ENCODE measurements at regions not wholly inside any gene's neighbourhood (a gene's known extent, or its start where the extent isn't known, plus 50 kb on each side); places are given as distances from the start of the nearest gene placed in this dataset.
A peak's percentile ranks its signal among the peaks of the same experiment; 100 is the strongest.
"Not testable (repeated sequence)": the region's sequence is repeated elsewhere in the genome, so short reads cannot be mapped to it uniquely, and the experiment has no call there.

DNA sequence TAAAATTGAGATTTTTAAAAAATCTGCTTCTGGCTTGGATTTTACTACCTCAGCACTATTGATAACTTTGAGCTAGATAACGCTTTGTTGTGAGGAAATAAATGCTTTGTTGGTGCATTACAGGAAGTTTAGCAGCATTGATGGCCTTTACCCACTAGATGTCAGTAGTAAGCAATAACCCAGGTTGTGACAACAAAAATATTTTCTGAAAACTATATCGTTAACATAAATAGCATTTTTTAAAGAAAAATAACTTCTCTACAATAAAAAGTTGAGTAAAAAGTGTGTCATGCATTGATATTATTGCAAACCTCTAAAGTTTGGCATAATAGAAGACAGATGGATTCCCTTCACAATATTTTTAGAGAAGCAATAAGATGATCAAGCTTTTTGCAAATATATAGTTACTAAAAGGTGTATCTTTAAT lies 1246.5 kb downstream of the UQCRFS1 start:
- no peak overlapping the region for H2AFZ ChIP-seq (ENCODE audit: low read length)
- H3K4me3 ChIP-seq (ENCODE audit: insufficient read depth, low read length): no peak overlapping the region
- no peaks in the 10 kb centered on the region for H3K4me1 ChIP-seq (ENCODE audit: insufficient read depth, low read length)
- H3K4me2 ChIP-seq (ENCODE audit: insufficient read depth, low read length): no peak overlapping the region
- H3K27ac ChIP-seq (ENCODE audit: low read depth, low read length): no peak overlapping the region
- H3K9me3 ChIP-seq (ENCODE audit: low read depth, low read length): no peaks in the 10 kb centered on the region
- H3K36me3 ChIP-seq (ENCODE audit: insufficient read depth, low read length): no peaks in the 10 kb centered on the region
- no peak for DNase-seq (ENCODE audit: insufficient read length, low spot score, missing footprints)
- H3K79me2 ChIP-seq (ENCODE audit: insufficient read depth, low read length): no peaks in the 10 kb centered on the region
- H4K20me1 ChIP-seq (ENCODE audit: insufficient read depth, low read length): no peaks in the 10 kb centered on the region
- H3K27me3 ChIP-seq (ENCODE audit: insufficient read depth, low read length): no peaks in the 10 kb centered on the region
- TF ChIP-seq, protein P1, sequence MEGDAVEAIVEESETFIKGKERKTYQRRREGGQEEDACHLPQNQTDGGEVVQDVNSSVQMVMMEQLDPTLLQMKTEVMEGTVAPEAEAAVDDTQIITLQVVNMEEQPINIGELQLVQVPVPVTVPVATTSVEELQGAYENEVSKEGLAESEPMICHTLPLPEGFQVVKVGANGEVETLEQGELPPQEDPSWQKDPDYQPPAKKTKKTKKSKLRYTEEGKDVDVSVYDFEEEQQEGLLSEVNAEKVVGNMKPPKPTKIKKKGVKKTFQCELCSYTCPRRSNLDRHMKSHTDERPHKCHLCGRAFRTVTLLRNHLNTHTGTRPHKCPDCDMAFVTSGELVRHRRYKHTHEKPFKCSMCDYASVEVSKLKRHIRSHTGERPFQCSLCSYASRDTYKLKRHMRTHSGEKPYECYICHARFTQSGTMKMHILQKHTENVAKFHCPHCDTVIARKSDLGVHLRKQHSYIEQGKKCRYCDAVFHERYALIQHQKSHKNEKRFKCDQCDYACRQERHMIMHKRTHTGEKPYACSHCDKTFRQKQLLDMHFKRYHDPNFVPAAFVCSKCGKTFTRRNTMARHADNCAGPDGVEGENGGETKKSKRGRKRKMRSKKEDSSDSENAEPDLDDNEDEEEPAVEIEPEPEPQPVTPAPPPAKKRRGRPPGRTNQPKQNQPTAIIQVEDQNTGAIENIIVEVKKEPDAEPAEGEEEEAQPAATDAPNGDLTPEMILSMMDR (IDR thresholded peaks at IDR 0.05; ENCODE audit: extremely low read depth, low read depth, low read length): peak; percentile 61

DNA sequence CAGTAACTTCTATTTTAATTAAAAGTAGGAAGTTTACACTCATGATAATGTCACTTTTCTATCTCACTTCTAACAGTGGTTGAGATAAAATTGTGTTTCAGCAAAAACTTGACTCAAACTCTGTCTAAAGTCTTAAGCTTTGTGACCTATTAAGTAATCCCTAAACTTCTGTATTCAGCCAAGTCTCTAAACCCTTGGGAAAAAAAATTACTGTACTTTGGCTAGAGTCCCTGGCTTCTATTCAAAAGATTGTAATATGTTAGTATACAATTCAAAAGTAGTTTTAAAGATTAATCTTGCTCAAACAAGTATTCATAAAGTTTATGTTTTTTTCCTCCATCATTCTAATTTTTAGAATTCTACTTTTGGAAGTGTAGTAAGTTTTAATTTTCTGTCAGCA lies 1248.8 kb downstream of the UQCRFS1 start:
- no peaks in the 10 kb centered on the region for H3K4me1 ChIP-seq (ENCODE audit: insufficient read depth, low read length)
- H3K27me3 ChIP-seq (ENCODE audit: insufficient read depth, low read length): no peaks in the 10 kb centered on the region
- H3K9me3 ChIP-seq (ENCODE audit: low read depth, low read length): no peaks in the 10 kb centered on the region
- no peak overlapping the region for H3K4me3 ChIP-seq (ENCODE audit: insufficient read depth, low read length)
- H3K36me3 ChIP-seq (ENCODE audit: insufficient read depth, low read length): no peaks in the 10 kb centered on the region
- H3K27ac ChIP-seq (ENCODE audit: low read depth, low read length): no peak overlapping the region
- DNase-seq (ENCODE audit: insufficient read length, low spot score, missing footprints): no peak
- H3K79me2 ChIP-seq (ENCODE audit: insufficient read depth, low read length): no peaks in the 10 kb centered on the region
- no peaks in the 10 kb centered on the region for H4K20me1 ChIP-seq (ENCODE audit: insufficient read depth, low read length)
- no peak overlapping the region for H2AFZ ChIP-seq (ENCODE audit: low read length)
- H3K4me2 ChIP-seq (ENCODE audit: insufficient read depth, low read length): no peak overlapping the region
- TF ChIP-seq, protein P1 (IDR thresholded peaks at IDR 0.05; ENCODE audit: extremely low read depth, low read depth, low read length): no peak

DNA sequence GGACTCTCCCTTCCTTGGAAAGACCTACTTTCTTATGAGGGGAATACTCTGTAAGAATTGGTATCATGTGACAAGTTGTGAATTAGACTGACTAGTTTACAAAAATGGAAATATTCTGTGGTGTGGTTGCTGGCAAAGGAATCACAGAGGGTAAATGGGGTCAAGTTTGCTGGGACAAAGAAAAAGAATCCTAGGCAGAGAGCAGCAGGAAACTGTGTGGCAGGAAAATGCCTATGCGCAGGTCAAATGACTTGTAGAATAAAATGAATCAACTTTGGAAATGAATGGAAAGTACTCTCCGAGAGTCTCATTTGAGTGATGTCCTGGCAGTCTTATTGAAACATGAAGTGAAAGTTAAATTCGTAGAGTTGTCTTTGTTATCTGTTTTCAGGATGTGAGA lies 1250.7 kb downstream of the UQCRFS1 start:
- H3K79me2 ChIP-seq (ENCODE audit: insufficient read depth, low read length): no peaks in the 10 kb centered on the region
- H3K36me3 ChIP-seq (ENCODE audit: insufficient read depth, low read length): no peaks in the 10 kb centered on the region
- no peak overlapping the region for H2AFZ ChIP-seq (ENCODE audit: low read length)
- no peaks in the 10 kb centered on the region for H3K4me1 ChIP-seq (ENCODE audit: insufficient read depth, low read length)
- H3K4me3 ChIP-seq (ENCODE audit: insufficient read depth, low read length): no peak overlapping the region
- H3K27ac ChIP-seq (ENCODE audit: low read depth, low read length): no peak overlapping the region
- no peaks in the 10 kb centered on the region for H3K9me3 ChIP-seq (ENCODE audit: low read depth, low read length)
- H3K27me3 ChIP-seq (ENCODE audit: insufficient read depth, low read length): no peaks in the 10 kb centered on the region
- no peak for DNase-seq (ENCODE audit: insufficient read length, low spot score, missing footprints)
- no peak overlapping the region for H3K4me2 ChIP-seq (ENCODE audit: insufficient read depth, low read length)
- TF ChIP-seq, protein P1 (IDR thresholded peaks at IDR 0.05; ENCODE audit: extremely low read depth, low read depth, low read length): no peak
- no peaks in the 10 kb centered on the region for H4K20me1 ChIP-seq (ENCODE audit: insufficient read depth, low read length)

DNA sequence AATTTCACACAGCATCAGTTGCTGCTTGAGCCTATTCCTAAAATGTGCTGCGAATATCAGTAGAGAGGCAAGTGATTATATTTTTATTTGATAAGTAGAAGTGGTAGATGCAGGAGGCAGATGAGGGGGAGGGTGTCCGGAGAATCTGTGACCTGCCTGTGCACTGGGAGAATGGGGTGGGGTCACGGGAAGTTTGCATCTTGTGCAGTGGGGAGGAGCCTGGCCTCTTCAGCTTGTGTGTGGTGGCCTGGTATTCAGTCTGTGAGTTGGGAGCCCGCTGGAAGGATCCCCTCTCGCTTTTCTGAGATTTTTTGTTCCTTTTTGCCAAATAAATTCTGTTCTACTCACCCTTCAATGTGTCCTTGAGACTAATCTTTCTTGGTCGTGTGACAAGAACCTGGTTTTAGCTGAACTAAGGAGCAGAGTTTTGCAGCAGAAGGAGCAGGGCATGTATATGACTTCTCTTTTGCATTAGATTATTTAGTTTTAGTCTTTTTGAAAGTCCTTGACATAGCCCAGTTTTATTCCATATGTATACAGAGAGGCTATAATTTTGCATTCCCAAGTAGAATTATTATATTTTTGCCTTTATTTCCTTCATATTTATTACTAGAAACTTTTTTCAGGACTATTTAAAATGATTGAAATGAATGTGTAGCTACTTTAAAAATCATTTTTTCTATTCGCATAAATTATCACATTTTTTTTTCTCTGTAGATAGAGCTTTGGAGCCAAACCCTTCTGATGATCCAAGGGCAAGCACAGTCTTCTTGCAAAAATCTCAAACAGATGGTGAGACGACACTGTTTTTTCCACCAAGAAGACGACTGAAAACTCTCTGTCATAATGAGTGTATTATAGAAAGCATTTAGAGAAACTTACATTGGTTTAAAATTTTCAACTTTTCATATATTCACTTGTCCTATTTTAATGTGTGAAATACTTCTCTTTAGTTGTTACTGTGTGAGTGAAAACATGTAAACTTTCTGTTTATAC lies 1257.2 kb downstream of the UQCRFS1 start:
- H3K4me2 ChIP-seq (ENCODE audit: insufficient read depth, low read length): no peak overlapping the region
- H3K9me3 ChIP-seq (ENCODE audit: low read depth, low read length): peaks cover 2% of the 10 kb centered on the region
- no peak for DNase-seq (ENCODE audit: insufficient read length, low spot score, missing footprints)
- no peak overlapping the region for H2AFZ ChIP-seq (ENCODE audit: low read length)
- TF ChIP-seq, protein P1 (IDR thresholded peaks at IDR 0.05; ENCODE audit: extremely low read depth, low read depth, low read length): no peak
- H3K4me3 ChIP-seq (ENCODE audit: insufficient read depth, low read length): no peak overlapping the region
- no peaks in the 10 kb centered on the region for H3K79me2 ChIP-seq (ENCODE audit: insufficient read depth, low read length)
- no peaks in the 10 kb centered on the region for H3K27me3 ChIP-seq (ENCODE audit: insufficient read depth, low read length)
- H3K4me1 ChIP-seq (ENCODE audit: insufficient read depth, low read length): no peaks in the 10 kb centered on the region
- no peaks in the 10 kb centered on the region for H4K20me1 ChIP-seq (ENCODE audit: insufficient read depth, low read length)
- no peak overlapping the region for H3K27ac ChIP-seq (ENCODE audit: low read depth, low read length)
- H3K36me3 ChIP-seq (ENCODE audit: insufficient read depth, low read length): no peaks in the 10 kb centered on the region

DNA sequence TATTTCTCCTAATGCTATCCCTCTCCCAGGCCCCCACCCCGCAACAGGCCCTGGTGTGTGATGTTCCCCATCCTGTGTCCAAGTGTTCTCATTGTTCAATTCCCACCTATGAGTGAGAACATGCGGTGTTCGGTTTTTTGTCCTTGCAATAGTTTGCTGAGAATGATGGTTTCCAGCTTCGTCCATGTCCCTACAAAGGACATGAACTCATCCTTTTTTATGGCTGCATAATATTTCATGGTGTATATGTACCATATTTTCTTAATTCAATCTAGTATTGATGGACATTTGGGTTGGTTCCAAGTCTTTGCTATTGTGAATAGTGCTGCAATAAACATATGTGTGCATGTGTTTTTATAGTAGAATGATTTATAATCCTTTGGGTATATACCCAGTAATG lies 1270.3 kb downstream of the UQCRFS1 start:
- H3K36me3 ChIP-seq (ENCODE audit: insufficient read depth, low read length); H3K79me2 ChIP-seq (ENCODE audit: insufficient read depth, low read length); H3K4me1 ChIP-seq (ENCODE audit: insufficient read depth, low read length); H3K27ac ChIP-seq (ENCODE audit: low read depth, low read length); H4K20me1 ChIP-seq (ENCODE audit: insufficient read depth, low read length); H3K9me3 ChIP-seq (ENCODE audit: low read depth, low read length); H2AFZ ChIP-seq (ENCODE audit: low read length); H3K4me2 ChIP-seq (ENCODE audit: insufficient read depth, low read length); DNase-seq (ENCODE audit: insufficient read length, low spot score, missing footprints); H3K4me3 ChIP-seq (ENCODE audit: insufficient read depth, low read length); H3K27me3 ChIP-seq (ENCODE audit: insufficient read depth, low read length): not testable (repeated sequence)

Data from osteoblast (primary cell).